PC-9 (cell line): ENCODE measurements at regions not wholly inside any gene's neighbourhood (a gene's known extent, or its start where the extent isn't known, plus 50 kb on each side); places are given as distances from the start of the nearest gene placed in this dataset.

Experiments
- EZH2 ChIP-seq: fragments of 200-600 bp; sonication (generic); IDR thresholded peaks from 2 replicates; pipeline ENCODE4 v1.8.0; 2017; ENCODE audit warnings: antibody characterized with exemption, low read depth
- TF ChIP-seq, protein P1 (sequence below): fragments of 200-600 bp; sonication (generic); conservative IDR thresholded peaks from 2 replicates; pipeline ENCODE4 v1.6.1; 2017; ENCODE audit warnings: mixed run types, antibody characterized with exemption, mild to moderate bottlenecking, moderate library complexity

- TF ChIP-seq, protein P1, sequence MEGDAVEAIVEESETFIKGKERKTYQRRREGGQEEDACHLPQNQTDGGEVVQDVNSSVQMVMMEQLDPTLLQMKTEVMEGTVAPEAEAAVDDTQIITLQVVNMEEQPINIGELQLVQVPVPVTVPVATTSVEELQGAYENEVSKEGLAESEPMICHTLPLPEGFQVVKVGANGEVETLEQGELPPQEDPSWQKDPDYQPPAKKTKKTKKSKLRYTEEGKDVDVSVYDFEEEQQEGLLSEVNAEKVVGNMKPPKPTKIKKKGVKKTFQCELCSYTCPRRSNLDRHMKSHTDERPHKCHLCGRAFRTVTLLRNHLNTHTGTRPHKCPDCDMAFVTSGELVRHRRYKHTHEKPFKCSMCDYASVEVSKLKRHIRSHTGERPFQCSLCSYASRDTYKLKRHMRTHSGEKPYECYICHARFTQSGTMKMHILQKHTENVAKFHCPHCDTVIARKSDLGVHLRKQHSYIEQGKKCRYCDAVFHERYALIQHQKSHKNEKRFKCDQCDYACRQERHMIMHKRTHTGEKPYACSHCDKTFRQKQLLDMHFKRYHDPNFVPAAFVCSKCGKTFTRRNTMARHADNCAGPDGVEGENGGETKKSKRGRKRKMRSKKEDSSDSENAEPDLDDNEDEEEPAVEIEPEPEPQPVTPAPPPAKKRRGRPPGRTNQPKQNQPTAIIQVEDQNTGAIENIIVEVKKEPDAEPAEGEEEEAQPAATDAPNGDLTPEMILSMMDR, result no peak
- no peak for TF ChIP-seq EZH2
These were observed 325.6 kb upstream of the SOX14 start for GRCh38 chr3:137438561-137438960.
